Endothelial cell (in vitro differentiated cells): ENCODE measurements at regions not wholly inside any gene's neighbourhood (a gene's known extent, or its start where the extent isn't known, plus 50 kb on each side); places are given as distances from the start of the nearest gene placed in this dataset.

Experiments used
- DNase-seq: peaks from one replicate; pipeline ENCODE4 v3.0.0; 2021; ENCODE audit warnings: low spot score
- H3K27ac Mint-ChIP-seq: one replicate; pipeline ENCODE4 v1.8.0; 2021; ENCODE audit warnings: mixed read lengths, inconsistent platforms; ENCODE audit not compliant: unreplicated experiment
- H3K27me3 Mint-ChIP-seq: one replicate; pipeline ENCODE4 v1.8.0; 2021; ENCODE audit warnings: mild to moderate bottlenecking, moderate library complexity, mixed read lengths, inconsistent platforms; ENCODE audit not compliant: unreplicated experiment
- H3K36me3 Mint-ChIP-seq: one replicate; pipeline ENCODE4 v1.8.0; 2021; ENCODE audit warnings: mild to moderate bottlenecking, low read depth, mixed read lengths, inconsistent platforms; ENCODE audit not compliant: unreplicated experiment
- H3K4me1 Mint-ChIP-seq: one replicate; pipeline ENCODE4 v1.8.0; 2021; ENCODE audit warnings: mild to moderate bottlenecking, mixed read lengths, inconsistent platforms; ENCODE audit not compliant: unreplicated experiment
- H3K4me3 Mint-ChIP-seq: one replicate; pipeline ENCODE4 v1.8.0; 2021; ENCODE audit warnings: mild to moderate bottlenecking, mixed read lengths, inconsistent platforms; ENCODE audit not compliant: unreplicated experiment
- H3K9me3 Mint-ChIP-seq: one replicate; pipeline ENCODE4 v1.8.0; 2021; ENCODE audit warnings: mixed read lengths, inconsistent platforms; ENCODE audit not compliant: unreplicated experiment
- TF ChIP-seq, protein P1 (sequence below): fragments of 200-600 bp; sonication (generic); IDR thresholded peaks from one replicate; pipeline ENCODE4 v1.5.0; 2021; ENCODE audit warnings: antibody characterized with exemption; ENCODE audit not compliant: unreplicated experiment

GRCh38 chr6:147826698-147827097 lies 318.2 kb downstream of the SAMD5 start:
- no peak overlapping the region for H3K4me3 Mint-ChIP-seq
- no peak overlapping the region for H3K27ac Mint-ChIP-seq
- no peaks in the 10 kb centered on the region for H3K36me3 Mint-ChIP-seq
- H3K4me1 Mint-ChIP-seq: no peaks in the 10 kb centered on the region
- no peak for DNase-seq
- no peaks in the 10 kb centered on the region for H3K27me3 Mint-ChIP-seq
- no peaks in the 10 kb centered on the region for H3K9me3 Mint-ChIP-seq
- TF ChIP-seq, protein P1, sequence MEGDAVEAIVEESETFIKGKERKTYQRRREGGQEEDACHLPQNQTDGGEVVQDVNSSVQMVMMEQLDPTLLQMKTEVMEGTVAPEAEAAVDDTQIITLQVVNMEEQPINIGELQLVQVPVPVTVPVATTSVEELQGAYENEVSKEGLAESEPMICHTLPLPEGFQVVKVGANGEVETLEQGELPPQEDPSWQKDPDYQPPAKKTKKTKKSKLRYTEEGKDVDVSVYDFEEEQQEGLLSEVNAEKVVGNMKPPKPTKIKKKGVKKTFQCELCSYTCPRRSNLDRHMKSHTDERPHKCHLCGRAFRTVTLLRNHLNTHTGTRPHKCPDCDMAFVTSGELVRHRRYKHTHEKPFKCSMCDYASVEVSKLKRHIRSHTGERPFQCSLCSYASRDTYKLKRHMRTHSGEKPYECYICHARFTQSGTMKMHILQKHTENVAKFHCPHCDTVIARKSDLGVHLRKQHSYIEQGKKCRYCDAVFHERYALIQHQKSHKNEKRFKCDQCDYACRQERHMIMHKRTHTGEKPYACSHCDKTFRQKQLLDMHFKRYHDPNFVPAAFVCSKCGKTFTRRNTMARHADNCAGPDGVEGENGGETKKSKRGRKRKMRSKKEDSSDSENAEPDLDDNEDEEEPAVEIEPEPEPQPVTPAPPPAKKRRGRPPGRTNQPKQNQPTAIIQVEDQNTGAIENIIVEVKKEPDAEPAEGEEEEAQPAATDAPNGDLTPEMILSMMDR: no peak

DNA sequence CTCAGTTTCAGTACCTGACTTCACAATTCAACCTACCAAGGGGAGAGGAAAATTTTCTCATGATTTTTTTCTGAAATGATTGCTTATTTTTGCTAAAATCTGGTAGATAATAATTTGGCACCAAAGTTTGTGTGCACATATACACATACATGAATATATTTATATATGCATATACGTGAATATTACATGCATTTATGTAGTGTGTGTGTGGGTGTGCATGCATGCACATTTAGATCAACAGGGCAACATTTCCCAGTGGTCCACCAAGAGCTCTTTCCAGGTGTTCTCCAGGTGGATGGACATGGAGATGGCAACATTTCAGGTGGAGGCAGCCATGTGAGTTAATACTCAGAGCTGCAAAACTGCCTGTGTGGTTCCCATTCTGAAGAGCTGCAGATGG lies 320.9 kb downstream of the SAMD5 start:
- TF ChIP-seq, protein P1: no peak
- Mint-ChIP-seq H3K27me3 (no peaks in the 10 kb centered on the region), H3K4me3 (no peak overlapping the region), H3K27ac (no peak overlapping the region), H3K4me1 (no peaks in the 10 kb centered on the region), H3K36me3 (no peaks in the 10 kb centered on the region), H3K9me3 (no peaks in the 10 kb centered on the region)
- DNase-seq: no peak

DNA sequence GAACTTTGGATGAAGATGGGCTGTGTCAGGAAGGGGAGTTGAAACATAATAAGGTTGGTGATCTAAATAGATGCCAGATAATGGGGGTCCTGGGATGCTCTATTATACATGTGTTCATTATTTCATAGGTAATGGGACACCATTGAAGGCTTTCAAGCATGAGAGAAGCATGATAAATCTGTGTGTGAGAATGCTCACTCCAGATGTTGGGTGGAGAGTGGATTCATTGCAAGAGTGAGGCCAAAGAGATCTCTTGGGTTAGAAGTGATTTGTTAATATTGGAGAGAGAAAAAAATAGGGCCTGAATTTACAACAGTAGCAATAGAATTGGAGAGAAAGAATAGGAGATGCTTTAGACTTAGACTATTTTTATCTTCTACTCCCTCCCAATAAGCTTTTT lies 321.3 kb downstream of the SAMD5 start:
- Mint-ChIP-seq H3K9me3 (no peaks in the 10 kb centered on the region), H3K27me3 (no peaks in the 10 kb centered on the region), H3K4me1 (no peaks in the 10 kb centered on the region), H3K36me3 (no peaks in the 10 kb centered on the region), H3K27ac (no peak overlapping the region), H3K4me3 (no peak overlapping the region)
- TF ChIP-seq, protein P1: no peak
- no peak for DNase-seq

DNA sequence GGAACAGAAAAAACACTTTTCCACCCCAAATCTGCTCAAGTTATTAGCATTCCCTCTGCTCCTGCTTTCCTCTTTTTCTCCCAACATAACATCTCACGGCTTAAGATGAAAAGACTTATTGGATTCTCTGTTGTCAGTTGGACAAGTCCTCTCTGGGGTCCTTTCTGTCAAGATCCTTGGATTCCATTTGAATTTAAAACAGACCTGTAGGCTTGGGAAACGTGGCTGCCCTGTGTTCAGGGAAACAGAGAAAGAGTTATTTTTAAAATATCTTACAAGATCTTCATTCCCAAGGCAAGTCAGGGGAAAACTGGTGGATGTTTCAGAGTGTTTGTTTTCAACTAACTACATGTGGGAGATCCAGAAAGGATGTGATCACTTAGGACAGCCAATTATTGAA lies 322.9 kb downstream of the SAMD5 start:
- Mint-ChIP-seq H3K27ac (no peak overlapping the region), H3K27me3 (no peaks in the 10 kb centered on the region), H3K9me3 (no peaks in the 10 kb centered on the region), H3K4me1 (no peaks in the 10 kb centered on the region), H3K4me3 (no peak overlapping the region), H3K36me3 (no peaks in the 10 kb centered on the region)
- no peak for DNase-seq
- TF ChIP-seq, protein P1: no peak

GRCh38 chr6:147833607-147834006 lies 325.1 kb downstream of the SAMD5 start:
- no peaks in the 10 kb centered on the region for H3K4me1 Mint-ChIP-seq
- no peak overlapping the region for H3K4me3 Mint-ChIP-seq
- no peaks in the 10 kb centered on the region for H3K27me3 Mint-ChIP-seq
- H3K27ac Mint-ChIP-seq: no peak overlapping the region
- no peaks in the 10 kb centered on the region for H3K9me3 Mint-ChIP-seq
- DNase-seq: no peak
- TF ChIP-seq, protein P1: no peak
- H3K36me3 Mint-ChIP-seq: no peaks in the 10 kb centered on the region
